ENCODE measurements at regions not wholly inside any gene's neighbourhood (a gene's known extent, or its start where the extent isn't known, plus 50 kb on each side); places are given as distances from the start of the nearest gene placed in this dataset.

- FAIRE-seq: no peak
These were observed 177.3 kb upstream of the PLXNA2 start for GRCh38 chr1:208421486-208421885.

GRCh38 chr1:208423526-208423925 lies 179.3 kb upstream of the PLXNA2 start:
- FAIRE-seq: no peak

GRCh38 chr1:208425096-208425495 lies 180.9 kb upstream of the PLXNA2 start:
- no peak for FAIRE-seq

GRCh38 chr1:208430220-208430619 lies 186.0 kb upstream of the PLXNA2 start:
- no peak for FAIRE-seq

- FAIRE-seq: no peak
These were observed 187.5 kb upstream of the PLXNA2 start for GRCh38 chr1:208431721-208432120.

- FAIRE-seq: no peak
These were observed 188.2 kb upstream of the PLXNA2 start for GRCh38 chr1:208432346-208432745.

GRCh38 chr1:208433086-208433485 lies 188.9 kb upstream of the PLXNA2 start:
- FAIRE-seq: no peak

GRCh38 chr1:208433971-208434370 lies 189.8 kb upstream of the PLXNA2 start:
- no peak for FAIRE-seq

- FAIRE-seq: no peak
These were observed 193.2 kb upstream of the PLXNA2 start for GRCh38 chr1:208437401-208437800.

GRCh38 chr1:208438112-208438699 lies 194.0 kb upstream of the PLXNA2 start:
- FAIRE-seq: no peak

GRCh38 chr1:208445758-208446203 lies 201.6 kb upstream of the PLXNA2 start:
- no peak for FAIRE-seq

- no peak for FAIRE-seq
These were observed 202.1 kb upstream of the PLXNA2 start for GRCh38 chr1:208446271-208446691.

GRCh38 chr1:208448425-208448824 lies 204.2 kb upstream of the PLXNA2 start:
- no peak for FAIRE-seq

GRCh38 chr1:208449951-208450350 lies 205.8 kb upstream of the PLXNA2 start:
- FAIRE-seq: no peak

GRCh38 chr1:208450958-208451357 lies 206.8 kb upstream of the PLXNA2 start:
- no peak for FAIRE-seq

GRCh38 chr1:208455821-208456220 lies 211.6 kb upstream of the PLXNA2 start:
- FAIRE-seq: no peak

- FAIRE-seq: no peak
These were observed 212.3 kb upstream of the PLXNA2 start for GRCh38 chr1:208456487-208456886.

- FAIRE-seq: no peak
These were observed 216.6 kb upstream of the PLXNA2 start for GRCh38 chr1:208460823-208461222.

- FAIRE-seq: no peak
These were observed 217.5 kb upstream of the PLXNA2 start for GRCh38 chr1:208461680-208462079.

GRCh38 chr1:208462761-208463160 lies 218.6 kb upstream of the PLXNA2 start:
- FAIRE-seq: no peak

GRCh38 chr1:208465266-208465665 lies 221.1 kb upstream of the PLXNA2 start:
- no peak for FAIRE-seq

GRCh38 chr1:208465786-208466590 lies 221.8 kb upstream of the PLXNA2 start:
- no peak for FAIRE-seq

GRCh38 chr1:208467151-208467780 lies 223.1 kb upstream of the PLXNA2 start:
- FAIRE-seq: no peak

- no peak for FAIRE-seq
These were observed 231.3 kb upstream of the PLXNA2 start for GRCh38 chr1:208475449-208475848.

All from A204.1 (cell line).